IPS-18c (cell line): ENCODE measurements at regions not wholly inside any gene's neighbourhood (a gene's known extent, or its start where the extent isn't known, plus 50 kb on each side); places are given as distances from the start of the nearest gene placed in this dataset.
"Not testable (repeated sequence)": the region's sequence is repeated elsewhere in the genome, so short reads cannot be mapped to it uniquely, and the experiment has no call there.

Experiments
- H3K4me3 ChIP-seq: 2 replicates; pipeline ENCODE4 v1.7.0; 2013; ENCODE audit warnings: low read depth, mild to moderate bottlenecking, low read length, moderate library complexity; ENCODE audit not compliant: insufficient read depth
- H3K9me3 ChIP-seq: one replicate; pipeline ENCODE4 v1.6.1; 2013; ENCODE audit warnings: mild to moderate bottlenecking, low read length, moderate library complexity; ENCODE audit not compliant: control insufficient read depth, insufficient read depth

DNA sequence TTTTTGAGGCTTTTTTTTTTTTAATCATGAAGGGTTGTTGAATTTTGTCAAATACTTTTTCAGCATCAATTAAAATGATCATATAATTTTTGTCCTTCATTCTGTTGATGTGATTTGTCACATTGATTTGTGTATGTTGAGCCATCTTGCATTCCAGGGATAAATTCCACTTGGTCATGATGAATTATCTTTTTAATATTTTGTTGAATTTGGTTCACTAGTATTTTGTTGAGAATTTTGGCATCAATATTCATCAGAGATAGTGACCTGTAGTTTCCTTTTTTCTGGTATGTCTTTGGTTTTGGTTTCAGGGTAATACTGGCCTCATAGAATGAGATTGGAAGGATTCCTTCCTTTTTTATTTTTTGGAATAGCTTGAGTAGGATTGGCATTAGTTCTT lies 221.9 kb upstream of the ZNF217 start:
- no peaks in the 10 kb centered on the region for H3K9me3 ChIP-seq

DNA sequence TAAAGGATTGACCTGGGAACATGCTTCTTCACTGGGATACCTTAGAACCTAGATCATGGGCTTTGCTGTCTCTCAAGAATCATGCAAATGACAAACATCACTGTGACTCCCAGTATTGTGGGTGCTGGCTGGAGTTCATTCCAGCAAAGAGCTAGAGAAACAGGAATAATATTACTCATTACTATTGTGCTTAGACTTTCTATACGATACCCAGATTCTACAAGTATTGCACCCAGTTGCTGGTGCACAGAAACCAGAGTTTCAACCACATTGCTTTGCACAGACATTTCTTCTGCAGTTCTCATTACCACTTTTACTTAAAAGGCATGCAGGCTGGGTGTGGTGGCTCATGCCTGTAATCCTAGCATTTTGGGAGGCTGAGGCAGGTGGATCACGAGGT lies 220.4 kb upstream of the ZNF217 start:
- Histone ChIP-seq H3K9me3 (no peaks in the 10 kb centered on the region), H3K4me3 (no peak overlapping the region)

More for the DNA sequence above, 221.9 kb upstream of the ZNF217 start:
- H3K4me3 ChIP-seq: no peak overlapping the region

DNA sequence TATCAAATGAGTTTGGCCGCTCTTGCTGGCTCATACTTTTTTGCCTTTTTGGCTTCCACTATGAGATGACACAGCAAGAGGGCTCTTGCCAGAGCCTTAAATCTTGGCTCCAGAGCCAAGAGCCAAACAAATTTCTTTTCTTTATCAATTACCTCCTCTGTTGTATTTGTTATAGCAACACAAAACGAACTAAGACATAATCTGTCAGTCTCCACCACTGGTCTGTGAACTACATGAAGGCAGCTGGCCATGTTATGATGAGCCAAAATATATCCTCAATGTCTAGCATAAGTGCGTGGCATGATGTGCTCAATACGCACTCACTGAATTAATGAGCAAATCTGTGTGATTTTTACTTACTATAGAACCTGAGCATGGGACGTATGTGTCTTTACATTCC lies 220.0 kb upstream of the ZNF217 start:
- Histone ChIP-seq H3K4me3 (no peak overlapping the region), H3K9me3 (no peaks in the 10 kb centered on the region)

- no peaks in the 10 kb centered on the region for H3K9me3 ChIP-seq
- no peak overlapping the region for H3K4me3 ChIP-seq
Measured at GRCh38 chr20:53811577-53811976, 217.9 kb upstream of the ZNF217 start.

DNA sequence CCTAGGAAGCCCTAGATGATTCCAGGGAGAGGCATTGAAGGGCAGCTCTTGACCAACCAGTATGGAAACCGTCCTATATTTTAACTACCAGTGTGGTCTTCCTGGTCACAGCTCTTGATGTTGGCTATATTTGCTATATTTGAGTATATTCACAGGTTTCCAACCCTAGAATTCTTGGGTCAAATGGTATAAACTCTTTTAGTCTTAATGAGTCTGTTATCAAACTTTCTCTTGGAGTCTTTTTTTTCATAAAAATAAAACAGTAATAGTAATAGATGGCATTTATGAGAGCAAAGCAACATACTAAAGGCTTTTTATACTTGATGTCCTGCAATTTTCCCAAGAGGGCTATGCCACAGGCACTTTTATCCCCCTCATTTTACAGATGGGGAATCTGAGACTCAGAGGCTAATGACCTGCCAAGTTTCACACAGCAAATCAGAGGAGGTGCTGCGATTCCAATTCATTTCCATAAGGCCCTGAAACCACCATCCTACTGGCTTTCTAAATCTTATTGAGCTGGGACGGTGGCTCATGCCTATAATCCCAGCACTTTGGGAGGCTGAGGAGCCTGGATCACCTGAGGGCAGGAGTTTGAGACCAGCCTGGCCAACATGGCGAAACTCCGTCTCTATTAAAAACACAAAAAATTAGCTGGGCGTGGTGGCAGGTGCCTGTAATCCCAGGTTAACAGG lies 217.2 kb upstream of the ZNF217 start:
- Histone ChIP-seq H3K4me3 (no peak overlapping the region), H3K9me3 (no peaks in the 10 kb centered on the region)

- H3K4me3 ChIP-seq: no peak overlapping the region
Measured at GRCh38 chr20:53809728-53810365, 216.2 kb upstream of the ZNF217 start.

DNA sequence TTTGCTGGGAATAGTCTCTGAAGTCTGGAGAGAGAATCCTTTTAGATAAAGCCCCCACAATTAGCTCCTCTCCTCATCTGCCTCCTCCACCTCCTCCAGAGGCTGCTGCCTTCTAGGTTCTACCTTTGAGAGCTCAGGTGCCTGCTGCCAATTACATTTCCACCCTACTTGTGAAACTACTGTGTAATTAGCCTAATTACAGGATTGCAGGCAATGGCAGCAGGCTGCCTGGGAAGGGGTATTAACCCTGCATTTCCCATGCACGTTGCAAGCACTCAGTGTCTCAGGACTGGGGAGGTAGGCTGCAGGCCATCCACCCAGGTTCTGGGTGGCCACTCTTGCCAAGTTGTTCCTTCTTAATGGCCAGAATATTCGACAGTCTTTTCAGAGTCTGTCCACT lies 215.6 kb upstream of the ZNF217 start:
- H3K9me3 ChIP-seq: no peaks in the 10 kb centered on the region
- H3K4me3 ChIP-seq: no peak overlapping the region

More at GRCh38 chr20:53809728-53810365, 216.2 kb upstream of the ZNF217 start:
- no peaks in the 10 kb centered on the region for H3K9me3 ChIP-seq

DNA sequence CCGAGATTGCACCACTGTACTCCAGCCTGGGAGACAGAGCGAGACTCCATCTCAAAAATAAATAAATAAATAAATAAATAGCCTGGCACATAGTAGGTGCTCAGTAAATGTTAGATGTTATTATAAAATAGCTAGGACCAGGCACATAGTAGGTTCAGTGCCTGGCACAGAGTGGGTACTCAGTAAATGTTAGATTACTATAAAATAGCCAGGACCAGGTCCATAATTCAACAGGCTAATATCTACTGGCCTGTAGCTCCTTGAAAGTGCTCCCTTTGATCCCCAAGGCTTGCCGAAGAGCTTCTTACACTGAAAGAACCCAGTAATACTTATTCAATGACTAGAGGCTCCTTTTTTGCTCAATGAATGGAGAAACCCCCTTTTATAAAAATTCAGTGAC lies 215.1 kb upstream of the ZNF217 start:
- H3K4me3 ChIP-seq: no peak overlapping the region
- no peaks in the 10 kb centered on the region for H3K9me3 ChIP-seq

DNA sequence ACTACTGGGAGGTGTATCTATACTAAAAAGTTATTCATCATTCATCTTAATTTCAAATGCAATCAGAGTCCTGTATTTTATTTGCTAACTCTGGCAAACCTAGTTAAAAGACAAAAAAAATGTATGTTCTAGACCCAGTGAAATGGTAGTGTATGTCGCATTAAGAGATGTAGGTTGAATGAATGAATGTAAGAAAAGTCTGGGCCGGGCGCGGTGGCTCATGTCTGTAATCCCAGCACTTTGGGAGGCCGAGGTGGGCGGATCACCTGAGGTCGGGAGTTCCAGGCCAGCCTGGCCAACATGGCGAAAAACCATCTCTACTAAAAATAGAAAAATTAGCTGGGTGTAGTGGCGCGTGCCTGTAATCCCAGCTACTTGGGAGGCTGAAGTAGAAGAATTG lies 214.7 kb upstream of the ZNF217 start:
- H3K4me3 ChIP-seq, H3K9me3 ChIP-seq: not testable (repeated sequence)

- H3K9me3 ChIP-seq: no peaks in the 10 kb centered on the region
Measured at GRCh38 chr20:53806683-53807401, 213.2 kb upstream of the ZNF217 start.

GRCh38 chr20:53805895-53806384 lies 212.3 kb upstream of the ZNF217 start:
- H3K9me3 ChIP-seq: no peaks in the 10 kb centered on the region
- H3K4me3 ChIP-seq: no peak overlapping the region

More at GRCh38 chr20:53806683-53807401, 213.2 kb upstream of the ZNF217 start:
- H3K4me3 ChIP-seq: no peak overlapping the region

GRCh38 chr20:53804920-53805894 lies 211.6 kb upstream of the ZNF217 start:
- Histone ChIP-seq H3K9me3 (no peaks in the 10 kb centered on the region), H3K4me3 (no peak overlapping the region)

DNA sequence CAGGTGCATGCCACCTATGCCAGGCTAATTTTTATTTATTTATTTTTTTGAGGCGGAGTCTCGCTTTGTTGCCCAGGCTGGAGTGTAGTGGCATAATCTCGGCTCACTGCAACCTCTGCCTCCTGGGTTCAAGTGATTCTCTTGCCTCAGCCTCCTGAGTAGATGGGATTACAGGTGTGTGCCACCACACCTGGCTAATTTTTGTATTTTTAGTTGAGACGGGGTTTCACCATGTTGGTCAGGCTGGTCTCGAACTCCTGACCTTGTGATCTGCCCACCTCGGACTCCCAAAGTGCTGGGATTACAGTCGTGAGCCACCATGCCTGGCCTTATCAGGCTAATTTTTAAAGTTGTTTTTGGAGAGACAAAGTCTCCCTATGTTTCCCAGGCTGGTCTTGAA lies 210.7 kb upstream of the ZNF217 start:
- not testable (repeated sequence) for H3K9me3 ChIP-seq, H3K4me3 ChIP-seq

GRCh38 chr20:53803492-53804155 lies 210.0 kb upstream of the ZNF217 start:
- no peak overlapping the region for H3K4me3 ChIP-seq

DNA sequence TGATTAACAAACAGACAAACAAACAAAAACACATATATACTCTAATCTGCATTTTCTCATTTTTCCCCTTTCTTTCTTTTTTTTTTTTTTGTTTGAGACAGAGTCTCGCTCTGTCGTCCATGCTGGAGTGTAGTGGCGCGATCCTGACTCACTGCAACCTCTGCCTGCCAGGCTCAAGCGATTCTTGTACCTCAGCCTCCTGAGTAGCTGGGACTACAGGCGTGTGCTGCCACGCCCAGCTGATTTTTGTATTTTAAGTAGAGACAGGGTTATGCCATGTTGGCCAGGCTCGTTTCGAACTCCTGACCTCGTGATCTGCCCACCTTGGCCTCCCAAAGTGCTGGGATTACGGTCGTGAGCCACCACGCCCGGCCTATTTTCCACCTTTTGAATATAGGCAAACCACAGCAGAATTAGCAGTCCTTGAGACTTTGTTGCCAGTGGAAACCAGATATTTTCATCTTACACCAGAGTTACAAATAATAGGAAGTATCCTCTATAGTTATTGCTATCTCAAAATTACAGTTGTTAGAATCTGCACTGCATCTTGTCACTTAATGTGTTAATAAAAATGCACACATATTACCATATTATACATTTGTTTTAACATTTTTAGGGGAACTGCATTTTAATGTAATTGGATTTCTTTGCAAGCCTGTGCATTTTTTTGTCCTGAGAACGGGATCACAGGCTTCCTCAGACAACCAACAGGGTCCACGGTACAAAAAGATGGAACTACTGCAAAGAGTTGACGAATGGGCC lies 208.2 kb upstream of the ZNF217 start:
- no peak overlapping the region for H3K4me3 ChIP-seq
- no peaks in the 10 kb centered on the region for H3K9me3 ChIP-seq

More at GRCh38 chr20:53803492-53804155, 210.0 kb upstream of the ZNF217 start:
- H3K9me3 ChIP-seq: no peaks in the 10 kb centered on the region
